ENCODE measurements at regions not wholly inside any gene's neighbourhood (a gene's known extent, or its start where the extent isn't known, plus 50 kb on each side); places are given as distances from the start of the nearest gene placed in this dataset.
"Not testable (repeated sequence)": the region's sequence is repeated elsewhere in the genome, so short reads cannot be mapped to it uniquely, and the experiment has no call there.

- no peaks in the 10 kb centered on the region for H3K4me1 Mint-ChIP-seq (ENCODE audit: low read depth)
- no peak overlapping the region for H3K4me3 Mint-ChIP-seq
- no peak for DNase-seq (ENCODE audit: low spot score)
- H3K9me3 Mint-ChIP-seq = no peaks in the 10 kb centered on the region
- intact Hi-C loops (cut with micrococcal nuclease) = no loop called here
- H3K27ac Mint-ChIP-seq = no peak overlapping the region
- H3K27me3 Mint-ChIP-seq (ENCODE audit: insufficient read depth) = no peaks in the 10 kb centered on the region
- H3K36me3 Mint-ChIP-seq (ENCODE audit: low read depth) = no peaks in the 10 kb centered on the region
These were observed 292.7 kb downstream of the EDEM1 start for GRCh38 chr3:5480190-5480589.

GRCh38 chr3:5485427-5485826 lies 297.9 kb downstream of the EDEM1 start:
- DNase-seq (ENCODE audit: low spot score) = no peak
- Mint-ChIP-seq H3K4me1 (ENCODE audit: low read depth) (no peaks in the 10 kb centered on the region), H3K4me3 (no peak overlapping the region), H3K27me3 (ENCODE audit: insufficient read depth) (no peaks in the 10 kb centered on the region), H3K36me3 (ENCODE audit: low read depth) (no peaks in the 10 kb centered on the region), H3K9me3 (no peaks in the 10 kb centered on the region), H3K27ac (no peak overlapping the region)
- intact Hi-C loops (cut with micrococcal nuclease) = no loop called here

- no peaks in the 10 kb centered on the region for H3K4me1 Mint-ChIP-seq (ENCODE audit: low read depth)
- no peak overlapping the region for H3K27ac Mint-ChIP-seq
- no peaks in the 10 kb centered on the region for H3K36me3 Mint-ChIP-seq (ENCODE audit: low read depth)
- no peak overlapping the region for H3K4me3 Mint-ChIP-seq
- no peaks in the 10 kb centered on the region for H3K27me3 Mint-ChIP-seq (ENCODE audit: insufficient read depth)
- H3K9me3 Mint-ChIP-seq = no peaks in the 10 kb centered on the region
- intact Hi-C loops (cut with micrococcal nuclease) = no loop called here
- DNase-seq (ENCODE audit: low spot score) = no peak
These were observed 301.3 kb downstream of the EDEM1 start for GRCh38 chr3:5488771-5489170.

GRCh38 chr3:5489536-5489935 lies 302.0 kb downstream of the EDEM1 start:
- Mint-ChIP-seq H3K4me1 (ENCODE audit: low read depth) (no peaks in the 10 kb centered on the region), H3K4me3 (no peak overlapping the region), H3K36me3 (ENCODE audit: low read depth) (no peaks in the 10 kb centered on the region), H3K27ac (no peak overlapping the region), H3K27me3 (ENCODE audit: insufficient read depth) (no peaks in the 10 kb centered on the region), H3K9me3 (no peaks in the 10 kb centered on the region)
- intact Hi-C loops (cut with micrococcal nuclease) = no loop called here
- DNase-seq (ENCODE audit: low spot score) = no peak

GRCh38 chr3:5494905-5495519 lies 307.5 kb downstream of the EDEM1 start:
- no peak overlapping the region for H3K4me3 Mint-ChIP-seq
- H3K27me3 Mint-ChIP-seq (ENCODE audit: insufficient read depth) = no peaks in the 10 kb centered on the region
- intact Hi-C loops (cut with micrococcal nuclease) = no loop called here
- no peak for DNase-seq (ENCODE audit: low spot score)
- H3K4me1 Mint-ChIP-seq (ENCODE audit: low read depth) = peaks cover 6% of the 10 kb centered on the region
- no peak overlapping the region for H3K27ac Mint-ChIP-seq
- peaks cover 5% of the 10 kb centered on the region for H3K9me3 Mint-ChIP-seq
- no peaks in the 10 kb centered on the region for H3K36me3 Mint-ChIP-seq (ENCODE audit: low read depth)

- H3K36me3 Mint-ChIP-seq (ENCODE audit: low read depth) = no peaks in the 10 kb centered on the region
- no peaks in the 10 kb centered on the region for H3K27me3 Mint-ChIP-seq (ENCODE audit: insufficient read depth)
- H3K9me3 Mint-ChIP-seq = peaks cover 5% of the 10 kb centered on the region
- no peak overlapping the region for H3K27ac Mint-ChIP-seq
- peaks cover 6% of the 10 kb centered on the region for H3K4me1 Mint-ChIP-seq (ENCODE audit: low read depth)
- intact Hi-C loops (cut with micrococcal nuclease) = no loop called here
- no peak overlapping the region for H3K4me3 Mint-ChIP-seq
- DNase-seq (ENCODE audit: low spot score) = no peak
These were observed 310.0 kb downstream of the EDEM1 start for GRCh38 chr3:5497497-5497896.

GRCh38 chr3:5498981-5499380 lies 311.5 kb downstream of the EDEM1 start:
- intact Hi-C loops (cut with micrococcal nuclease) = no loop called here
- no peaks in the 10 kb centered on the region for H3K36me3 Mint-ChIP-seq (ENCODE audit: low read depth)
- no peak for DNase-seq (ENCODE audit: low spot score)
- H3K4me1 Mint-ChIP-seq (ENCODE audit: low read depth) = peaks cover 6% of the 10 kb centered on the region
- H3K27me3 Mint-ChIP-seq (ENCODE audit: insufficient read depth) = no peaks in the 10 kb centered on the region
- no peak overlapping the region for H3K27ac Mint-ChIP-seq
- peaks cover 5% of the 10 kb centered on the region for H3K9me3 Mint-ChIP-seq
- H3K4me3 Mint-ChIP-seq = no peak overlapping the region

GRCh38 chr3:5499404-5499803 lies 311.9 kb downstream of the EDEM1 start:
- H3K27me3 Mint-ChIP-seq (ENCODE audit: insufficient read depth) = no peaks in the 10 kb centered on the region

GRCh38 chr3:5503136-5503535 lies 315.6 kb downstream of the EDEM1 start:
- Mint-ChIP-seq H3K4me3 (no peak overlapping the region), H3K36me3 (ENCODE audit: low read depth) (no peaks in the 10 kb centered on the region), H3K9me3 (peaks cover 3% of the 10 kb centered on the region), H3K27ac (no peak overlapping the region), H3K4me1 (ENCODE audit: low read depth) (no peaks in the 10 kb centered on the region), H3K27me3 (ENCODE audit: insufficient read depth) (no peaks in the 10 kb centered on the region)
- intact Hi-C loops (cut with micrococcal nuclease) = no loop called here
- DNase-seq (ENCODE audit: low spot score) = no peak

More at GRCh38 chr3:5499404-5499803, 311.9 kb downstream of the EDEM1 start:
- DNase-seq (ENCODE audit: low spot score) = no peak
- Mint-ChIP-seq H3K27ac (no peak overlapping the region), H3K4me1 (ENCODE audit: low read depth) (peaks cover 6% of the 10 kb centered on the region), H3K9me3 (peaks cover 5% of the 10 kb centered on the region), H3K36me3 (ENCODE audit: low read depth) (no peaks in the 10 kb centered on the region), H3K4me3 (no peak overlapping the region)
- intact Hi-C loops (cut with micrococcal nuclease) = no loop called here

GRCh38 chr3:5504135-5504534 lies 316.6 kb downstream of the EDEM1 start:
- peaks cover 10% of the 10 kb centered on the region for H3K9me3 Mint-ChIP-seq
- H3K36me3 Mint-ChIP-seq (ENCODE audit: low read depth) = no peaks in the 10 kb centered on the region
- intact Hi-C loops (cut with micrococcal nuclease) = no loop called here
- no peaks in the 10 kb centered on the region for H3K27me3 Mint-ChIP-seq (ENCODE audit: insufficient read depth)
- H3K4me3 Mint-ChIP-seq = no peak overlapping the region
- DNase-seq (ENCODE audit: low spot score) = no peak
- H3K4me1 Mint-ChIP-seq (ENCODE audit: low read depth) = no peaks in the 10 kb centered on the region
- no peak overlapping the region for H3K27ac Mint-ChIP-seq

- H3K27ac Mint-ChIP-seq = no peak overlapping the region
- H3K4me1 Mint-ChIP-seq (ENCODE audit: low read depth) = no peaks in the 10 kb centered on the region
- H3K36me3 Mint-ChIP-seq (ENCODE audit: low read depth) = no peaks in the 10 kb centered on the region
- H3K27me3 Mint-ChIP-seq (ENCODE audit: insufficient read depth) = no peaks in the 10 kb centered on the region
- H3K4me3 Mint-ChIP-seq = no peak overlapping the region
- intact Hi-C loops (cut with micrococcal nuclease) = no loop called here
- peaks cover 20% of the 10 kb centered on the region for H3K9me3 Mint-ChIP-seq
- DNase-seq (ENCODE audit: low spot score) = no peak
These were observed 317.7 kb downstream of the EDEM1 start for GRCh38 chr3:5505163-5505562.

GRCh38 chr3:5505997-5506396 lies 318.5 kb downstream of the EDEM1 start:
- Mint-ChIP-seq H3K9me3 (peaks cover 20% of the 10 kb centered on the region), H3K27ac (no peak overlapping the region), H3K27me3 (ENCODE audit: insufficient read depth) (no peaks in the 10 kb centered on the region), H3K4me3 (no peak overlapping the region), H3K36me3 (ENCODE audit: low read depth) (no peaks in the 10 kb centered on the region), H3K4me1 (ENCODE audit: low read depth) (no peaks in the 10 kb centered on the region)
- intact Hi-C loops (cut with micrococcal nuclease) = no loop called here
- no peak for DNase-seq (ENCODE audit: low spot score)

- H3K27me3 Mint-ChIP-seq (ENCODE audit: insufficient read depth); DNase-seq (ENCODE audit: low spot score); intact Hi-C loops (cut with micrococcal nuclease); H3K4me1 Mint-ChIP-seq (ENCODE audit: low read depth); H3K36me3 Mint-ChIP-seq (ENCODE audit: low read depth); H3K27ac Mint-ChIP-seq; H3K4me3 Mint-ChIP-seq: not testable (repeated sequence)
- peaks cover 34% of the 10 kb centered on the region for H3K9me3 Mint-ChIP-seq
These were observed 321.4 kb downstream of the EDEM1 start for GRCh38 chr3:5508860-5509259.

- intact Hi-C loops (cut with micrococcal nuclease) = no loop called here
- Mint-ChIP-seq H3K4me3 (no peak overlapping the region), H3K27me3 (ENCODE audit: insufficient read depth) (no peaks in the 10 kb centered on the region), H3K9me3 (peaks cover 41% of the 10 kb centered on the region), H3K4me1 (ENCODE audit: low read depth) (no peaks in the 10 kb centered on the region), H3K36me3 (ENCODE audit: low read depth) (no peaks in the 10 kb centered on the region), H3K27ac (no peak overlapping the region)
- no peak for DNase-seq (ENCODE audit: low spot score)
These were observed 322.8 kb downstream of the EDEM1 start for GRCh38 chr3:5510300-5510699.

All from activated T-helper 1 cell treated with anti-CD3 and anti-CD28 coated beads, Interleukin-12 subunit alpha, Interleukin-12 subunit beta, Interleukin-2, Interleukin-4 antibody, amounts not matched to agents 30 ng/mL and 10 ng/mL and 1 ng/mL, durations not matched to agents 14 hours and 24 hours and 36 hours (primary cell).